HUES48 (cell line): ENCODE measurements at regions not wholly inside any gene's neighbourhood (a gene's known extent, or its start where the extent isn't known, plus 50 kb on each side); places are given as distances from the start of the nearest gene placed in this dataset.
"Not testable (repeated sequence)": the region's sequence is repeated elsewhere in the genome, so short reads cannot be mapped to it uniquely, and the experiment has no call there.

Source experiments
- H3K27ac ChIP-seq: one replicate; pipeline ENCODE4 v1.7.0; 2013; ENCODE audit warnings: low read depth, low read length, inconsistent platforms
- H3K27me3 ChIP-seq: 2 replicates; pipeline ENCODE4 v1.6.1; 2013; ENCODE audit warnings: mild to moderate bottlenecking, low read length; ENCODE audit not compliant: control insufficient read depth, insufficient read depth
- H3K36me3 ChIP-seq: 2 replicates; pipeline ENCODE4 v1.6.1; 2013; ENCODE audit warnings: low read length; ENCODE audit not compliant: control insufficient read depth, insufficient read depth
- H3K4me1 ChIP-seq: 2 replicates; pipeline ENCODE4 v1.6.1; 2013; ENCODE audit warnings: mild to moderate bottlenecking, low read length; ENCODE audit not compliant: control insufficient read depth, insufficient read depth
- H3K4me3 ChIP-seq: 2 replicates; pipeline ENCODE4 v1.5.1; 2013; ENCODE audit warnings: mild to moderate bottlenecking, low read depth, low read length
- H3K9ac ChIP-seq: 2 replicates; pipeline ENCODE4 v1.6.1; 2013; ENCODE audit warnings: mild to moderate bottlenecking, low read depth, low read length, moderate library complexity
- H3K9me3 ChIP-seq: 2 replicates; pipeline ENCODE4 v1.6.1; 2013; ENCODE audit warnings: low read length; ENCODE audit not compliant: control insufficient read depth, insufficient read depth

- no peak overlapping the region for H3K27ac ChIP-seq
- H3K4me3 ChIP-seq, result no peak overlapping the region
- H3K9me3 ChIP-seq, result no peaks in the 10 kb centered on the region; the same call in 1 of the 2 replicates
- H3K4me1 ChIP-seq, result no peaks in the 10 kb centered on the region
- H3K9ac ChIP-seq, result no peak overlapping the region
- no peaks in the 10 kb centered on the region for H3K36me3 ChIP-seq
- no peaks in the 10 kb centered on the region for H3K27me3 ChIP-seq
These were observed 114.0 kb downstream of the PDGFA start for GRCh38 chr7:405489-406211.

- Histone ChIP-seq H3K27me3 (no peaks in the 10 kb centered on the region), H3K27ac (no peak overlapping the region), H3K9ac (no peak overlapping the region), H3K4me1 (no peaks in the 10 kb centered on the region), H3K36me3 (no peaks in the 10 kb centered on the region), H3K4me3 (no peak overlapping the region), H3K9me3 (no peaks in the 10 kb centered on the region)
These were observed 111.7 kb downstream of the PDGFA start for GRCh38 chr7:407721-408539.

GRCh38 chr7:408751-409311 lies 110.8 kb downstream of the PDGFA start:
- Histone ChIP-seq H3K9ac (no peak overlapping the region), H3K9me3 (no peaks in the 10 kb centered on the region), H3K4me3 (no peak overlapping the region), H3K27ac (no peak overlapping the region), H3K4me1 (no peaks in the 10 kb centered on the region), H3K36me3 (no peaks in the 10 kb centered on the region), H3K27me3 (no peaks in the 10 kb centered on the region)

- H3K9me3 ChIP-seq, result no peaks in the 10 kb centered on the region
- no peak overlapping the region for H3K9ac ChIP-seq
- H3K27me3 ChIP-seq, result no peaks in the 10 kb centered on the region
- H3K4me3 ChIP-seq, result no peak overlapping the region
- no peaks in the 10 kb centered on the region for H3K4me1 ChIP-seq
- no peak overlapping the region for H3K27ac ChIP-seq
- H3K36me3 ChIP-seq, result no peaks in the 10 kb centered on the region
These were observed 110.0 kb downstream of the PDGFA start for GRCh38 chr7:409339-410281.

- Histone ChIP-seq H3K4me1 (no peaks in the 10 kb centered on the region), H3K36me3 (no peaks in the 10 kb centered on the region), H3K9ac (no peak overlapping the region), H3K9me3 (no peaks in the 10 kb centered on the region), H3K27ac (no peak overlapping the region), H3K4me3 (no peak overlapping the region), H3K27me3 (no peaks in the 10 kb centered on the region)
These were observed 109.2 kb downstream of the PDGFA start for GRCh38 chr7:410395-410910.

GRCh38 chr7:411116-411515 lies 108.5 kb downstream of the PDGFA start:
- H3K9me3 ChIP-seq, H3K27ac ChIP-seq, H3K4me3 ChIP-seq, H3K9ac ChIP-seq, H3K4me1 ChIP-seq, H3K36me3 ChIP-seq, H3K27me3 ChIP-seq: not testable (repeated sequence)

GRCh38 chr7:411677-412312 lies 107.9 kb downstream of the PDGFA start:
- Histone ChIP-seq H3K9me3 (no peaks in the 10 kb centered on the region), H3K27ac (no peak overlapping the region), H3K9ac (no peak overlapping the region)

GRCh38 chr7:412313-412710 lies 107.3 kb downstream of the PDGFA start:
- Histone ChIP-seq H3K9me3 (no peaks in the 10 kb centered on the region), H3K4me1 (no peaks in the 10 kb centered on the region), H3K36me3 (no peaks in the 10 kb centered on the region), H3K27me3 (no peaks in the 10 kb centered on the region), H3K4me3 (no peak overlapping the region), H3K27ac (no peak overlapping the region), H3K9ac (no peak overlapping the region)

More at GRCh38 chr7:411677-412312, 107.9 kb downstream of the PDGFA start:
- H3K27me3 ChIP-seq, result no peaks in the 10 kb centered on the region
- no peak overlapping the region for H3K4me3 ChIP-seq
- no peaks in the 10 kb centered on the region for H3K36me3 ChIP-seq
- H3K4me1 ChIP-seq, result no peaks in the 10 kb centered on the region

- Histone ChIP-seq H3K9me3 (0 out of 2 replicates have a peak, but pooled peaks cover 4% of the 10 kb centered on the region), H3K27me3 (no peaks in the 10 kb centered on the region), H3K9ac (no peak overlapping the region), H3K27ac (no peak overlapping the region), H3K36me3 (no peaks in the 10 kb centered on the region), H3K4me1 (no peaks in the 10 kb centered on the region), H3K4me3 (no peak overlapping the region)
These were observed 104.7 kb downstream of the PDGFA start for GRCh38 chr7:414681-415560.
